ENCODE measurements at regions not wholly inside any gene's neighbourhood (a gene's known extent, or its start where the extent isn't known, plus 50 kb on each side); places are given as distances from the start of the nearest gene placed in this dataset.
"Not testable (repeated sequence)": the region's sequence is repeated elsewhere in the genome, so short reads cannot be mapped to it uniquely, and the experiment has no call there.

DNA sequence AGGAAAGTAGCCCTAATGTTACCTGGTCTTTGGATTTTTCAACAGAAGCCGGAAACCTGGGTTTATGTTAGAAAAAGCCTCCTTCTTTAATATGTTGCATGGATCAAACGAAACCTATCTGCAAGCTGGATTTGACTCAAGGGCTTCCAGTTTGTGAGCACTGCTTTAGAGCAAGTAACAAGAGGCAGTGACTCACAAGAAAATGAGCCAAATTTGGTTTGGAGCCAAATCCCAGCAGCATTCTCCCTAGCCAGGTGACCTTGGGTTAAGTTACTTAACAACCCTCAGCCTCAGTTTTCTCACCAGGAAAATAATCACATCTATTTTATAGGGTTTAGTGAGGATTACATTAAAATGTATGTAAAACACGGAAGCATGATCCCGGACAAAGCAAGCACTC, 215.2 kb upstream of the PRICKLE2 start:
- Mint-ChIP-seq H3K4me3 (ENCODE audit: unreplicated experiment) (no peak overlapping the region), H3K27ac (ENCODE audit: unreplicated experiment) (no peak overlapping the region), H3K36me3 (ENCODE audit: low read depth, unreplicated experiment) (no peaks in the 10 kb centered on the region), H3K9me3 (ENCODE audit: unreplicated experiment) (no peaks in the 10 kb centered on the region), H3K4me1 (ENCODE audit: unreplicated experiment) (peaks cover 9% of the 10 kb centered on the region), H3K27me3 (ENCODE audit: unreplicated experiment) (peaks cover 4% of the 10 kb centered on the region)
- no peak for DNase-seq (ENCODE audit: low spot score)
- TF ChIP-seq, protein P1, sequence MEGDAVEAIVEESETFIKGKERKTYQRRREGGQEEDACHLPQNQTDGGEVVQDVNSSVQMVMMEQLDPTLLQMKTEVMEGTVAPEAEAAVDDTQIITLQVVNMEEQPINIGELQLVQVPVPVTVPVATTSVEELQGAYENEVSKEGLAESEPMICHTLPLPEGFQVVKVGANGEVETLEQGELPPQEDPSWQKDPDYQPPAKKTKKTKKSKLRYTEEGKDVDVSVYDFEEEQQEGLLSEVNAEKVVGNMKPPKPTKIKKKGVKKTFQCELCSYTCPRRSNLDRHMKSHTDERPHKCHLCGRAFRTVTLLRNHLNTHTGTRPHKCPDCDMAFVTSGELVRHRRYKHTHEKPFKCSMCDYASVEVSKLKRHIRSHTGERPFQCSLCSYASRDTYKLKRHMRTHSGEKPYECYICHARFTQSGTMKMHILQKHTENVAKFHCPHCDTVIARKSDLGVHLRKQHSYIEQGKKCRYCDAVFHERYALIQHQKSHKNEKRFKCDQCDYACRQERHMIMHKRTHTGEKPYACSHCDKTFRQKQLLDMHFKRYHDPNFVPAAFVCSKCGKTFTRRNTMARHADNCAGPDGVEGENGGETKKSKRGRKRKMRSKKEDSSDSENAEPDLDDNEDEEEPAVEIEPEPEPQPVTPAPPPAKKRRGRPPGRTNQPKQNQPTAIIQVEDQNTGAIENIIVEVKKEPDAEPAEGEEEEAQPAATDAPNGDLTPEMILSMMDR (IDR thresholded peaks at IDR 0.05; ENCODE audit: unreplicated experiment) = no peak

GRCh38 chr3:64438812-64439211, 213.5 kb upstream of the PRICKLE2 start:
- no peaks in the 10 kb centered on the region for H3K9me3 Mint-ChIP-seq (ENCODE audit: unreplicated experiment)
- H3K27ac Mint-ChIP-seq (ENCODE audit: unreplicated experiment) = no peak overlapping the region
- H3K36me3 Mint-ChIP-seq (ENCODE audit: low read depth, unreplicated experiment) = peaks cover 5% of the 10 kb centered on the region
- no peak for DNase-seq (ENCODE audit: low spot score)
- TF ChIP-seq, protein P1 (IDR thresholded peaks at IDR 0.05; ENCODE audit: unreplicated experiment) = no peak
- peaks cover 4% of the 10 kb centered on the region for H3K27me3 Mint-ChIP-seq (ENCODE audit: unreplicated experiment)
- H3K4me1 Mint-ChIP-seq (ENCODE audit: unreplicated experiment) = peaks cover 9% of the 10 kb centered on the region
- H3K4me3 Mint-ChIP-seq (ENCODE audit: unreplicated experiment) = no peak overlapping the region

DNA sequence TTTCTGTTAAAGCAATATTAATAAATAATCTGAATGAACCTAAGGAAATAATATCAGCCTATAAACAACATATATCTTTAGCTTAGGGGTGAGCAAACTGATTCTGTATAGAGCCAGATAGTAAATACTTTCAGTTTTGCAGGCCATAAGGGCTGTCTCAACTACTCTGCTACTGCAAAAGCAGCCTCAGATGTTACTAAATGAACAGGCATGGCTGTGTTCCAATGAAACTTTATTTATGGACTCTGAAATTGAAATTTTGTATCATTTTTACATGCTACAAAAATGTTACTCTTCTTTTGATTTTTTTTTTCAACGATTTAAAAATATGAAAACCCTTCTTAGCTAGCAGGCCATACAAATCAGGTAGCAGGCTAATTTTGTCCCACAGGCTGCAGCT, 212.8 kb upstream of the PRICKLE2 start:
- Mint-ChIP-seq H3K36me3 (ENCODE audit: low read depth, unreplicated experiment) (peaks cover 5% of the 10 kb centered on the region), H3K4me3 (ENCODE audit: unreplicated experiment) (no peak overlapping the region), H3K9me3 (ENCODE audit: unreplicated experiment) (no peaks in the 10 kb centered on the region), H3K27me3 (ENCODE audit: unreplicated experiment) (peaks cover 4% of the 10 kb centered on the region), H3K27ac (ENCODE audit: unreplicated experiment) (no peak overlapping the region), H3K4me1 (ENCODE audit: unreplicated experiment) (peaks cover 9% of the 10 kb centered on the region)
- no peak for DNase-seq (ENCODE audit: low spot score)
- TF ChIP-seq, protein P1 (IDR thresholded peaks at IDR 0.05; ENCODE audit: unreplicated experiment) = no peak

GRCh38 chr3:64437131-64437530, 211.9 kb upstream of the PRICKLE2 start:
- Mint-ChIP-seq H3K36me3 (ENCODE audit: low read depth, unreplicated experiment) (peaks cover 5% of the 10 kb centered on the region), H3K9me3 (ENCODE audit: unreplicated experiment) (no peaks in the 10 kb centered on the region), H3K4me3 (ENCODE audit: unreplicated experiment) (no peak overlapping the region), H3K27ac (ENCODE audit: unreplicated experiment) (no peak overlapping the region), H3K27me3 (ENCODE audit: unreplicated experiment) (peaks cover 4% of the 10 kb centered on the region), H3K4me1 (ENCODE audit: unreplicated experiment) (peaks cover 5% of the 10 kb centered on the region)
- no peak for DNase-seq (ENCODE audit: low spot score)
- TF ChIP-seq, protein P1 (IDR thresholded peaks at IDR 0.05; ENCODE audit: unreplicated experiment) = no peak

DNA sequence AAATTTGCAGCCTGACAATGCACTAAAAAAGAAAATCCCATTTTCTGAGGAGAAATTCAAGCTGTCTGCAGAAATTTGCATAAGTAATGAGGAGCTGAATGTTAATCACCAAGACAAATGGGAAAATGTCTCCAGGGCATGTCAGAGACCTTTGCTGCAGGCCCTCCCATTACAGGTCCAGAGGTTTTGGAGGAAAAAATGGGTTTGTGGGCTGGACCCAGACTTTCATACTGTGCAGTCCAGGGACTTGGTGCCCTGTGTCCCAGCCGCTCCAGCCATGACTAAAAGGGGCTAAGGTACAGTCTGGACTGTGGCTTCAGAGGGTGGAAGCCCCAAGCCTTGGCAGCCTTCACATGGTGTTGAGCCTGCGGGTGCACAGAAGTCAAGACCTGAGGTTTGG, 209.8 kb upstream of the PRICKLE2 start:
- H3K4me1 Mint-ChIP-seq (ENCODE audit: unreplicated experiment) = not testable (repeated sequence)

DNA sequence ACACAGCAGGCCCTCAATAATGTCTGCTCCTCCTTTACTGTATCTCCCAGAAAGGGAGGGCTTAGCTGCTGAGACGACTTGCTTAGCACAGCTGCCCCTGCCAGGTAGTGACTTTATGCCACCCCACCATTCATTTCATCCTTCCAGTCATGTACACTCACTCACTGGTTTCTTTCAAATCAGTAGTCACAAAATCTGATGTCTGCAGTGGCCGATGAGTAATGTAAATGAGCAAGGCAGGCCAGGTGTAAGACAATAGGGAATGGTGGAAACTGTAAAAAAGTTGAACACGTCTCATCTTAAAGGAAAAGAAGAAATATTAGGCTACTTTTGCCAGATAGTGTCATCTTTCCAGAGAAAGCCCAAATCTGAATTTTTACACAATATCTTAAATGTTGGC, 207.6 kb upstream of the PRICKLE2 start:
- no peak for DNase-seq (ENCODE audit: low spot score)
- Mint-ChIP-seq H3K4me3 (ENCODE audit: unreplicated experiment) (no peak overlapping the region), H3K27ac (ENCODE audit: unreplicated experiment) (no peak overlapping the region), H3K27me3 (ENCODE audit: unreplicated experiment) (peaks cover 4% of the 10 kb centered on the region), H3K4me1 (ENCODE audit: unreplicated experiment) (no peaks in the 10 kb centered on the region), H3K36me3 (ENCODE audit: low read depth, unreplicated experiment) (peaks cover 5% of the 10 kb centered on the region), H3K9me3 (ENCODE audit: unreplicated experiment) (no peaks in the 10 kb centered on the region)
- TF ChIP-seq, protein P1 (IDR thresholded peaks at IDR 0.05; ENCODE audit: unreplicated experiment) = no peak

More for the DNA sequence above, 209.8 kb upstream of the PRICKLE2 start:
- H3K9me3 Mint-ChIP-seq (ENCODE audit: unreplicated experiment); H3K4me3 Mint-ChIP-seq (ENCODE audit: unreplicated experiment); DNase-seq (ENCODE audit: low spot score); H3K27ac Mint-ChIP-seq (ENCODE audit: unreplicated experiment); H3K27me3 Mint-ChIP-seq (ENCODE audit: unreplicated experiment); H3K36me3 Mint-ChIP-seq (ENCODE audit: low read depth, unreplicated experiment): not testable (repeated sequence)
